ENCODE measurements at regions not wholly inside any gene's neighbourhood (a gene's known extent, or its start where the extent isn't known, plus 50 kb on each side); places are given as distances from the start of the nearest gene placed in this dataset.

- TF ChIP-seq EZH2 (IDR thresholded peaks at IDR 0.05; ENCODE audit: insufficient read depth, poor library complexity, severe bottlenecking), result no peak
- no peak for TF ChIP-seq EZH2phosphoT487 (IDR thresholded peaks at IDR 0.05; ENCODE audit: insufficient read depth, low read depth)
Observed at GRCh38 chr5:88488561-88488960, 219.9 kb upstream of the TMEM161B start.
